ENCODE measurements at regions not wholly inside any gene's neighbourhood (a gene's known extent, or its start where the extent isn't known, plus 50 kb on each side); places are given as distances from the start of the nearest gene placed in this dataset.

- TF ChIP-seq RAD21 (IDR thresholded peaks at IDR 0.05; ENCODE audit: low read depth) (no peak), NFIC (IDR thresholded peaks at IDR 0.05) (no peak), ZBTB7A (IDR thresholded peaks at IDR 0.05; ENCODE audit: low read depth) (no peak), REST (IDR thresholded peaks at IDR 0.05; ENCODE audit: low read depth) (no peak), MAX (IDR thresholded peaks at IDR 0.05) (no peak), CREB1 (IDR thresholded peaks at IDR 0.05; ENCODE audit: low read depth) (no peak), CEBPB (IDR thresholded peaks at IDR 0.05) (no peak), YY1 (IDR thresholded peaks at IDR 0.05; ENCODE audit: low read depth) (no peak), EP300 (IDR thresholded peaks at IDR 0.05; ENCODE audit: borderline replicate concordance) (no peak), USF1 (IDR thresholded peaks at IDR 0.05) (no peak), EGR1 (IDR thresholded peaks at IDR 0.05) (no peak), FOXM1 (IDR thresholded peaks at IDR 0.05; ENCODE audit: borderline replicate concordance, low read depth) (no peak), TAF1 (IDR thresholded peaks at IDR 0.05; ENCODE audit: low read depth) (no peak), TCF12 (IDR thresholded peaks at IDR 0.05; ENCODE audit: low read depth) (no peak), TEAD4 (IDR thresholded peaks at IDR 0.05) (no peak)
Measured at GRCh38 chr7:12982178-12982577, 294.7 kb downstream of the ARL4A start.

GRCh38 chr7:12984117-12984516 is 296.7 kb downstream of the ARL4A start:
- TF ChIP-seq EGR1 (IDR thresholded peaks at IDR 0.05) (no peak), ZBTB7A (IDR thresholded peaks at IDR 0.05; ENCODE audit: low read depth) (no peak), CEBPB (IDR thresholded peaks at IDR 0.05) (no peak), CREB1 (IDR thresholded peaks at IDR 0.05; ENCODE audit: low read depth) (no peak), TAF1 (IDR thresholded peaks at IDR 0.05; ENCODE audit: low read depth) (no peak), MAX (IDR thresholded peaks at IDR 0.05) (no peak), EP300 (IDR thresholded peaks at IDR 0.05; ENCODE audit: borderline replicate concordance) (no peak), NFIC (IDR thresholded peaks at IDR 0.05) (no peak), TCF12 (IDR thresholded peaks at IDR 0.05; ENCODE audit: low read depth) (no peak), TEAD4 (IDR thresholded peaks at IDR 0.05) (no peak), USF1 (IDR thresholded peaks at IDR 0.05) (no peak), REST (IDR thresholded peaks at IDR 0.05; ENCODE audit: low read depth) (no peak), YY1 (IDR thresholded peaks at IDR 0.05; ENCODE audit: low read depth) (no peak), FOXM1 (IDR thresholded peaks at IDR 0.05; ENCODE audit: borderline replicate concordance, low read depth) (no peak), RAD21 (IDR thresholded peaks at IDR 0.05; ENCODE audit: low read depth) (no peak)

GRCh38 chr7:12985228-12985627 is 297.8 kb downstream of the ARL4A start:
- TF ChIP-seq CREB1 (IDR thresholded peaks at IDR 0.05; ENCODE audit: low read depth) (no peak), MAX (IDR thresholded peaks at IDR 0.05) (no peak), USF1 (IDR thresholded peaks at IDR 0.05) (no peak), YY1 (IDR thresholded peaks at IDR 0.05; ENCODE audit: low read depth) (no peak), TAF1 (IDR thresholded peaks at IDR 0.05; ENCODE audit: low read depth) (no peak), EGR1 (IDR thresholded peaks at IDR 0.05) (no peak), NFIC (IDR thresholded peaks at IDR 0.05) (no peak), TCF12 (IDR thresholded peaks at IDR 0.05; ENCODE audit: low read depth) (no peak), ZBTB7A (IDR thresholded peaks at IDR 0.05; ENCODE audit: low read depth) (no peak), EP300 (IDR thresholded peaks at IDR 0.05; ENCODE audit: borderline replicate concordance) (no peak), TEAD4 (IDR thresholded peaks at IDR 0.05) (no peak), CEBPB (IDR thresholded peaks at IDR 0.05) (no peak), RAD21 (IDR thresholded peaks at IDR 0.05; ENCODE audit: low read depth) (no peak), REST (IDR thresholded peaks at IDR 0.05; ENCODE audit: low read depth) (no peak), FOXM1 (IDR thresholded peaks at IDR 0.05; ENCODE audit: borderline replicate concordance, low read depth) (no peak)
